GM12872 (cell line): ENCODE measurements at regions not wholly inside any gene's neighbourhood (a gene's known extent, or its start where the extent isn't known, plus 50 kb on each side); places are given as distances from the start of the nearest gene placed in this dataset.

Experiments used
- TF ChIP-seq, protein P1 (sequence below): IDR thresholded peaks from 3 replicates; pipeline ENCODE4 v1.5.1; 2011; ENCODE audit warnings: low read depth, mild to moderate bottlenecking, low read length, moderate library complexity; ENCODE audit not compliant: insufficient read depth

DNA sequence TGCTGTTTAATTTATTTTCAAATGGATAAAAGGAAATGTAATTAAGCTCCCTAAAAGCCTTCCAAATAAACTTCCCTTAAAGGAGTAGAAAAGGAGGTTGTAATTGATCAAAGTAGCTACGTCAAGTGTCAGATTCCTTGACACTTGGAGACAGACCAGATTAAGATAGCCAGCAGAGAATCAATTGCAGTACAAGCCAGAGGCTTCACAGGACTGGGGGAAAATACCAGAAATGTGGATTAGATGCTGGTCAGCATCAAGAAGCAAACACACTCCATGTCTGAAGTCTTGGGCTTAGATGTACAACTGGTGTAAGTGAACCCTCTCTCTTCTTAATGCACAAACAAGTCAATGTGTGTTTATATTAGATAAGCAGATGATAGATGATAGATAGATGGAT is 184.9 kb upstream of the TAS2R1 start:
- TF ChIP-seq, protein P1, sequence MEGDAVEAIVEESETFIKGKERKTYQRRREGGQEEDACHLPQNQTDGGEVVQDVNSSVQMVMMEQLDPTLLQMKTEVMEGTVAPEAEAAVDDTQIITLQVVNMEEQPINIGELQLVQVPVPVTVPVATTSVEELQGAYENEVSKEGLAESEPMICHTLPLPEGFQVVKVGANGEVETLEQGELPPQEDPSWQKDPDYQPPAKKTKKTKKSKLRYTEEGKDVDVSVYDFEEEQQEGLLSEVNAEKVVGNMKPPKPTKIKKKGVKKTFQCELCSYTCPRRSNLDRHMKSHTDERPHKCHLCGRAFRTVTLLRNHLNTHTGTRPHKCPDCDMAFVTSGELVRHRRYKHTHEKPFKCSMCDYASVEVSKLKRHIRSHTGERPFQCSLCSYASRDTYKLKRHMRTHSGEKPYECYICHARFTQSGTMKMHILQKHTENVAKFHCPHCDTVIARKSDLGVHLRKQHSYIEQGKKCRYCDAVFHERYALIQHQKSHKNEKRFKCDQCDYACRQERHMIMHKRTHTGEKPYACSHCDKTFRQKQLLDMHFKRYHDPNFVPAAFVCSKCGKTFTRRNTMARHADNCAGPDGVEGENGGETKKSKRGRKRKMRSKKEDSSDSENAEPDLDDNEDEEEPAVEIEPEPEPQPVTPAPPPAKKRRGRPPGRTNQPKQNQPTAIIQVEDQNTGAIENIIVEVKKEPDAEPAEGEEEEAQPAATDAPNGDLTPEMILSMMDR, result no peak

DNA sequence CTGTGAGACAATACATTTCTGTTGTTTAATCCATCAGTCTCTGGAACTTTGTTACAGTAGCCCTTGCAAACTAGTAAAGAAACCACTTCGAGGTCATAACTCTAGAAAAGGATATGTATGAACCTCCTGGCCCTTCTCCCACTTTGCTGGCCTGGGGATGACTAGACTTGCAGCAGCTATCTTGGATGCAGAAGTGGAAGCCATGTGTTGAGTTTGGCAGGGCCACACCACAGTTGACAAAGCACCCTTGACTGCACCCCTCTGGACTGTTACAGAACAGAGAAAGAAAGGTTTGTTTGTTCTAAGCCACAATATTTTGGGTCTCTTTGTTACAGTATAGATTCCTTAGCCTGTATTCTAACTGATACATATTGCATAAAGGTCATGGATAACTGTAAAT is 183.2 kb upstream of the TAS2R1 start:
- TF ChIP-seq, protein P1, result no peak

DNA sequence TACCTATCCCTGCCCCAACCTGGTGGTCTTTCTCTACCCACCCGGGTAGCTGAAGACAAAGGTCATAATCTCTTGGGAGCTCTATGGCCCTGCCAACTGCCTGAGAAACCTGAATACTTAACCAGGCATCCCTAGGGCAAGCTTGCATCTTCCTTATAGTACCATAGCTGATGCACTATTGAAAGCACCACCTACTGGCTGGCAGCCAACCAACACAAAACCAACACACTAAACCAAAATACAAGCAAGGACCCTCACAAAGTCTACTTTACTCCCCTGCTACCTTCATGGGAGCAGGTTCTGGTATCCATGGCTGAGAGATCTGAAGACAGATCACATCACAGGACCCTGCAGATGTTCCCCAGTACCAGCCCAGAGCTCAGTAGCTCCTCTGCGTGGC is 171.8 kb upstream of the TAS2R1 start:
- TF ChIP-seq, protein P1, result no peak

DNA sequence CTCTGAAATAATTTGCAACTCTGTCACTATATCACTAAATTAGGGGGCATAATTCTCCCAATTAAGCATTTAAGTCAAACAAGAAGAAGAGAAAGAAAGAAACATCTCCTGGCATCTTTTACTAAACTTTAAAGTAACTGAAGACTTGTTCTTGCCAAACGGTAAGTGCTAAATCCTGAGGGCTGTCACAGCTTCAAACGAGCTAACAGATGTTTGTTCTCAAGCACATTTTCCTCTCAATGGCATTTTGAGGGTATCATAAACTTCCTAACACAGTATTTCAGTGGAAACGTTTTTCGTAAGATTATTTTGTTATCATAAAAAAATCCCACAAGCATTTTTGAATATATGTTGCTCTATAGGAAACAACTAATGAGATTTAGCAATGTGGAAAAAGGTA is 169.5 kb upstream of the TAS2R1 start:
- TF ChIP-seq, protein P1, result no peak

DNA sequence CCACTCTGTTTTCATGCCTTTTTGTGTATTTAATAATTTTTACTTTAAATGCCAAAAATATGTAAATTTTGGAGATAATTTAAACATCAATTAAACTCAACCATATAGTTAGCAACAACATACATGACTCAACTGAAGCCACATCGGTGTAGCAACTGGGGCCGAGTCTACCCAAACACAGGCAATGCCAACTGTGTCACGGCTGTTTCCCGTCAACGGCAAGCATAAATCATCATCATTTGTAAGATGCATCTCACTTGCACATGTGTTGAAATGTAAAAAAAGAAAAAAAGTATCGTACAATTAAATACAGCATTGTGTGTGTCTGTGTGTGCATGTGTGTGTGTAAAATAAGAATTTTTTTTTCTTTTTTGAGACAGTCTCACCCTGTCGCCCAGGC is 160.1 kb upstream of the TAS2R1 start:
- TF ChIP-seq, protein P1, result no peak

DNA sequence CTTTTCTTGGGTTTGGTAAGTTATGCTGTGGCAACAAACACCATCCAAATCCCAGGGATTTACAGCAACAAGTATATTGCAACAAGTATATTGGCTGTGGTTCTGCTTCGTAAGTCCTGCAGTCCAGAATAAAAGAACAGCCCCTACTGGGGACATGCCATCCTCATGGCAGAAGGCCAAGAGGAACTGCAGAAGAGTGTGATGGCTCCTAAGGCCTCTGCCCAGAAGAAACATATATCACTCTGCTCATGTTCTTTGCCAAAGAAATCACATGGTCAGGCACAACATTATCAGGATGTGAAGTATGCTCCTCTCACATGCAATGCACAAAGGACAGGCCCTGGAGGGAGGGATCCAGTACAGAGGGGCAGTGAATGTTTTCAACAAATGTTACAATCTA is 159.6 kb upstream of the TAS2R1 start:
- TF ChIP-seq, protein P1, result no peak

DNA sequence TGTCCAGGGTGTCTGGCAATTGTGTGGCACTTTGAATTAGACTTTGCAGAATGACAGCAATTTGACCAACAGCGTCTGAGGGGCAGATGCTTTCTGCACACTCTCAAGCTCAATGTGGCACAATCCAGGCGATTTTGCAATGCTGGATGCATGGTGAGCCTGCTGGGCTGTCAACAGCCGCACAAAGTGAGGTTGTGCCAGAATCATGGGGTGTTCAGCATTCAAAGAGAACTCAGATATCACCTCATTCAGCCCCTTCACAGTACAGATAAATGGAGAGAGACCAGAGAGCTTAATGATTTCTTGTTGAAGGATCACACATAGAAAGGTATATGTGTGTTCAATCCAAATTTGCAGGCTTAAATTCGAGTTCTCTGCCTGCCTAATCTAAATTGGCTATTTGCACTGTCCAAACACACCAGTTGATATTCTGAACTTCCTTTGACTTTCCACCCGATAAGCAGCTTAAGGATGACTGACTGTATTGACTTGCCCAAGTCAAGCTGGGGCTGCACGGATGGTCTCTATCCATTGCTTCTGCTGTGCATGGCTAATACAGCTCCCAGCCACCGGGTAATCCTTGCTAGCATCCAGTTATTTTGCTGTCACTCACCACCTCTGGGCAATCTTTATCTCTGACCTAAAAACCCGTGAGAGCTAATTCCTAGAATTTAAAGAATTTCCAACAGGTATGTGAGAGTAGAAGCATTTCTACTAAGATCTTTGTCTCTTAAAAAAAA is 157.9 kb upstream of the TAS2R1 start:
- TF ChIP-seq, protein P1, result no peak
